B cell (primary cell): ENCODE measurements at regions not wholly inside any gene's neighbourhood (a gene's known extent, or its start where the extent isn't known, plus 50 kb on each side); places are given as distances from the start of the nearest gene placed in this dataset.

ENCODE experiments used
- ATAC-seq: fragments of 200-7000 bp; cut with Tn5 transposase; one replicate; pipeline ENCODE4 v1.10.0; 2021; ENCODE audit warnings: low read depth, mild to moderate bottlenecking, moderate number of reproducible peaks, moderate library complexity
- CTCF ChIA-PET: fragments of 350-600 bp; sonication (Branson Sonifier 250); formaldehyde crosslinking; loops from one replicate; lab custom pipeline; 2021; ENCODE audit warnings: antibody characterized with exemption, inconsistent platforms; lab: Charles Lee
- POLR2A ChIA-PET: fragments of 350-600 bp; sonication (Branson Sonifier 250); formaldehyde crosslinking; loops from one replicate; lab custom pipeline; 2021; ENCODE audit warnings: antibody characterized with exemption; lab: Charles Lee
- DNase-seq: peaks from one replicate; pipeline ENCODE4 v3.0.0; 2013
- H2AFZ ChIP-seq: 2 replicates; pipeline ENCODE4 v1.6.1; 2012; ENCODE audit warnings: mild to moderate bottlenecking, low read depth, low read length; ENCODE audit not compliant: insufficient read depth, poor library complexity, severe bottlenecking
- H3K27ac ChIP-seq, 2 donors: 1 replicate in 1 of 2; 2 replicates in 1 of 2; pipeline ENCODE4 v1.5.1; 2012 to 2013; ENCODE audit warnings: low read length in 2 of 2, mild to moderate bottlenecking in 2 of 2, moderate library complexity in 1 of 2
- H3K27me3 ChIP-seq, 4 experiments: fragments of 200-600 bp in 1 of 4; sonication (generic) in 1 of 4; replicated peaks in 1 of 4; 1 replicate in 2 of 4; 2 replicates in 2 of 4; pipeline versions ENCODE4 v1.6.1 to v1.7.0; 2013 to 2016; ENCODE audit warnings: low read length in 3 of 4, mild to moderate bottlenecking in 2 of 4, mixed read lengths in 1 of 4, moderate library complexity in 1 of 4; ENCODE audit not compliant: insufficient read depth in 4 of 4, control insufficient read depth in 3 of 4; ENCODE audit errors: control extremely low read depth in 1 of 4
- H3K36me3 ChIP-seq, 2 experiments: replicated peaks in 1 of 2; 1 replicate in 1 of 2; 2 replicates in 1 of 2; pipeline versions ENCODE4 v1.6.1 to v1.7.1; 2013; ENCODE audit warnings: low read length in 1 of 2; ENCODE audit not compliant: insufficient read depth in 2 of 2, control insufficient read depth in 1 of 2; ENCODE audit errors: control extremely low read depth in 1 of 2, extremely low read depth in 1 of 2
- H3K4me1 ChIP-seq, 2 donors: fragments of 200-600 bp in 1 of 2; sonication (generic) in 1 of 2; 1 replicate in 1 of 2; 2 replicates in 1 of 2; pipeline versions ENCODE4 v1.5.1 to v1.6.1; 2013 to 2017; ENCODE audit warnings: low read length in 2 of 2; ENCODE audit not compliant: control insufficient read depth in 2 of 2, insufficient read depth in 2 of 2
- H3K4me2 ChIP-seq: replicated peaks from 2 replicates; pipeline ENCODE3; 2012; ENCODE audit warnings: mild to moderate bottlenecking, low read depth, low read length; ENCODE audit not compliant: poor library complexity, severe bottlenecking
- H3K4me3 ChIP-seq, 5 experiments: fragments of 200-600 bp in 1 of 5; sonication (generic) in 1 of 5; 1 replicate in 3 of 5; 2 replicates in 2 of 5; pipeline versions ENCODE4 v1.5.1 to v1.7.0; 2011 to 2016; ENCODE audit warnings: low read length in 4 of 5, mild to moderate bottlenecking in 4 of 5, low read depth in 2 of 5, control low read depth in 1 of 5, moderate library complexity in 1 of 5; ENCODE audit not compliant: insufficient read depth in 1 of 5; ENCODE audit errors: control extremely low read depth in 1 of 5, extremely low read depth in 1 of 5
- H3K79me2 ChIP-seq: fragments of 200-600 bp; sonication (generic); one replicate; pipeline ENCODE4 v1.6.0; 2016; ENCODE audit warnings: low read length; ENCODE audit not compliant: control insufficient read depth, insufficient read depth
- H3K9ac ChIP-seq: fragments of 200-600 bp; sonication (generic); 2 replicates; pipeline ENCODE4 v1.6.1; 2017; ENCODE audit warnings: mild to moderate bottlenecking, low read length, moderate library complexity
- H3K9me3 ChIP-seq, 3 donors: one replicate each; pipeline versions ENCODE4 v1.6.1 to v1.7.1; 2013; ENCODE audit warnings: low read length in 2 of 3; ENCODE audit not compliant: control insufficient read depth in 2 of 3, insufficient read depth in 1 of 3; ENCODE audit errors: control extremely low read depth in 1 of 3
- H4K20me1 ChIP-seq: 2 replicates; pipeline ENCODE4 v1.6.0; 2012; ENCODE audit warnings: mild to moderate bottlenecking, low read length; ENCODE audit not compliant: insufficient read depth, control insufficient read depth, poor library complexity, severe bottlenecking
- H3K27ac Mint-ChIP-seq: one replicate; pipeline ENCODE4 v1.8.0; 2021; ENCODE audit warnings: mixed read lengths
- H3K27me3 Mint-ChIP-seq: one replicate; pipeline ENCODE4 v1.8.0; 2021; ENCODE audit warnings: mixed read lengths
- H3K4me1 Mint-ChIP-seq: one replicate; pipeline ENCODE4 v1.8.0; 2021; ENCODE audit warnings: mixed read lengths
- H3K4me3 Mint-ChIP-seq: one replicate; pipeline ENCODE4 v1.8.0; 2021; ENCODE audit warnings: mixed read lengths
- H3K9me3 Mint-ChIP-seq: one replicate; pipeline ENCODE4 v1.8.0; 2022; ENCODE audit warnings: mixed read lengths; ENCODE audit not compliant: insufficient read depth
- CTCF ChIP-seq: fragments of 200-600 bp; IDR thresholded peaks from one replicate; pipeline ENCODE4 v1.8.0; 2022; ENCODE audit warnings: antibody characterized with exemption, mild to moderate bottlenecking
- EZH2 ChIP-seq: IDR thresholded peaks from 2 replicates; pipeline ENCODE4 v1.6.1; 2012; ENCODE audit warnings: borderline replicate concordance, low read depth, mild to moderate bottlenecking, moderate library complexity, low read length; ENCODE audit not compliant: insufficient read depth, poor library complexity, severe bottlenecking
- WGBS: methylation state at CpG from one replicate; pipeline ENCODE4 v1.1.5; 2013; ENCODE audit warnings: missing lambda C conversion rate; ENCODE audit not compliant: insufficient coverage; 5-methylcytosine and 5-hydroxymethylcytosine counted together
- intact Hi-C: fragments of 100-400 bp; cut with micrococcal nuclease; formaldehyde crosslinking; loops from one replicate; pipeline ENCODE4 v1.10.0; 2022

DNA sequence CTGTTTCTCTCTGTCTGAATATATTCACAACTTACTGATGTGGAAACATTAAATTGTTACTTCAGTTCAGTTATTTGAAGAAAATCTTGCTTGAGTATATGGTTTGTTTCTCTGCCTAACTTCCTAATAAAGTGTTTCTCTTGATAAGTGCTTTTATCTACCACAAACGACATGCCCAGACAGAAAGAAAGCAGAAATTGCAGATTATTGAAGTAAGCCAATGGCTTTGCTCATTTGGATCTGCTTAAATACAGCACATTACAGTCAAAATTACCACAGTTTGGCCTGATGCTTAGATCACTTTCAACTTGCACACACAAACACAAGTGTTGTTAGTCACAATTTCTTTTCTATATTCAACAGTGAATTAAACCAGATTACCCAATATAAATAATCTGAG lies 68.0 kb downstream of the ATOH1 start:
- Histone ChIP-seq H3K27ac (no peak overlapping the region), H4K20me1 (no peaks in the 10 kb centered on the region), H3K27me3 (no peaks in the 10 kb centered on the region), H3K4me1 (no peaks in the 10 kb centered on the region), H3K79me2 (no peaks in the 10 kb centered on the region), H2AFZ (no peak overlapping the region), H3K9me3 (no peaks in the 10 kb centered on the region), H3K9ac (no peak overlapping the region), H3K4me3 (no peak overlapping the region), H3K36me3 (no peaks in the 10 kb centered on the region), H3K4me2 (no peak overlapping the region)
- no peaks in the 10 kb centered on the region for H3K9me3 Mint-ChIP-seq
- DNase-seq (no peak), ATAC-seq (no peak)
- ChIA-PET CTCF (no interaction called here), POLR2A (no interaction called here)
- H3K4me1 Mint-ChIP-seq, result no peaks in the 10 kb centered on the region
- no peaks in the 10 kb centered on the region for H3K27me3 Mint-ChIP-seq
- no CpG with 5 or more reads among the region's 1 CpG for WGBS
- intact Hi-C loops, result no loop called here
- H3K27ac Mint-ChIP-seq, result no peak overlapping the region
- no peak overlapping the region for H3K4me3 Mint-ChIP-seq
- TF ChIP-seq EZH2 (no peak), CTCF (no peak)

DNA sequence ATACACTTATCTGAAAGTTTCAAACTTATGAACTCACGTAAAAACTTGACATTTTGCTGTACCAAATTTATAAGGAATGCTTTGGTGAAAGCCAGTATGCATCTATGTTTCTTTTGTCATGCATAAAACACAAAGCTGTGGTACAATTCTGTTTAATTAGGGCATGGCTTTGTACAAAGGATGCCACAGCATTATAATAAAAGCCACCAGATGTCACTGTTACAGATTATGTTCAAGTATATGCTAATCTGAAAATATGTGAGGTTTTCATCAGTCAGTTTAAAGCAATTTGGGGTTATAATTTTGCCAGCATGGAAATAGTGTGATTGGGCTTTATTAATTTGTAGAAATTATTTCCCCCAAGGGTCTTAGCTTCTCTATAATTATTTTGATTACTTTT lies 69.0 kb downstream of the ATOH1 start:
- CTCF ChIA-PET, result interaction anchor here (1.4 kb wide), 1 partner anchor 8 kb away, joined by 3 read pairs; no protein-coding TSS in a partner anchor
- H3K4me1 Mint-ChIP-seq, result no peaks in the 10 kb centered on the region
- intact Hi-C loops, result no loop called here

More for the DNA sequence above, 69.0 kb downstream of the ATOH1 start:
- Histone ChIP-seq H3K4me1 (no peaks in the 10 kb centered on the region), H3K27me3 (no peaks in the 10 kb centered on the region), H3K79me2 (no peaks in the 10 kb centered on the region), H3K36me3 (no peaks in the 10 kb centered on the region), H2AFZ (no peak overlapping the region), H3K27ac (no peak overlapping the region), H3K9ac (no peak overlapping the region), H3K4me3 (no peak overlapping the region), H3K4me2 (no peak overlapping the region), H4K20me1 (no peaks in the 10 kb centered on the region), H3K9me3 (no peaks in the 10 kb centered on the region)
- POLR2A ChIA-PET, result no interaction called here
- no peak for TF ChIP-seq EZH2
- TF ChIP-seq CTCF, result no peak
- H3K27me3 Mint-ChIP-seq, result no peaks in the 10 kb centered on the region
- H3K4me3 Mint-ChIP-seq, result no peak overlapping the region
- H3K9me3 Mint-ChIP-seq, result no peaks in the 10 kb centered on the region
- WGBS, result no CpG with 5 or more reads among the region's 1 CpG
- no peak overlapping the region for H3K27ac Mint-ChIP-seq
- ATAC-seq, result no peak
- no peak for DNase-seq
